NCI-H2196 treated with DMSO at 0.1 percent for 48 hours (cell line): ENCODE measurements at regions not wholly inside any gene's neighbourhood (a gene's known extent, or its start where the extent isn't known, plus 50 kb on each side); places are given as distances from the start of the nearest gene placed in this dataset.

Experiments used
- DNase-seq: peaks from one replicate; lab custom pipeline; 2025; ENCODE audit not compliant: unreplicated experiment; lab: John Stamatoyannopoulos, UW

DNA sequence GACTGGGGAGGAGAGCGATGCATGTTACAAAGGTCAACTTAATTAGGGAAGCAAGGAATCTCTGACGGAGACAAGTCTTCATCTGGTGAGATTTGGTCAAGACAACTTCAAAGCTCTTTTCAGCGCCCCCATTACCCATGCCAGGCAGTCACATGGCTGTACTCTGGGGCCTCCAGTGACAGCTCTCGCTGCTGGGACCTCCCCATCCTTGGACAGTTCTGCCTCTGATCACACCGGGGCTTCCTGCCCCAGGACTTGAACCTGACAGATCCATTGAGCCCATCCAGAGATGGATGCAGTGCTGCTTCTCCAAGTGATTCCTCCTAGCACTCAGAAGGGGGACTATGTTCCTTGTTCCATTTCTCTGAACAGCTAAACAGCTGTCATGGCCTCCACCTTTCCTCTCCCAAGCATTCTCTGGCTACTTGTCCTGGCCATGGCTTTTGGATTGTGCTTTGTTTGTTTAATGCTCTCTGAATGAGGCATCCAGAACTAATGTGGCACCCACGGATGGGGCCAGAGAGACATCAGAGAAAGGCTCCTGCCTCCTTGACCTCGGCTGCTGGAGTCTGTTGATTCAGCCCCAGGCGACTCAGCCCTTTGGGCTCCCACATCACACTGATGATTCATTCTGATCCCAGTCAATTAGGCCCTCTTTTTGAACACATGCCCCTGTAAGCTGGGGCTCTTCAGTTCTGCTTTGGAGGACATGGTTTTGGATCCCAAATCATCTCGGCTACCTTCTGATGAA lies 122.1 kb upstream of the ADAMTS16 start:
- DNase-seq = no peak

DNA sequence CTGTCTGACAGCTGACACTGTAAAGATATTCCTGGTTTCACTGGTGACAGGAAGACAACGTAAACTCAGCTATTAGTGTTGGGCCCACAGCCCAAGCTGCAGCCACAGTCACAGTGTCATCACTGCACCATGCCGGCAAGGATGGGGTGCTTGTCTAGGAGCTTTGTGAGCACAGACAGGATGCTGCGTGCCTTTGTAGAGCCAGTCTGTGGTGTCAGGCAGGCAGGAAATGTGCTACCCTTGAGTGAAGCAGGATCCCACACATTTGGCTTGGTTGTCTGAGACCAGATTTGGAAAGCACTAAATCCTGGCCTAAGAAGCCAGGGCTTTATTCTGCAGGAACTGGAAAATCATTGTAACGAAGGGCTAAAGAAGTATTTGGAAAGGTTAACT lies 121.6 kb upstream of the ADAMTS16 start:
- DNase-seq = no peak

DNA sequence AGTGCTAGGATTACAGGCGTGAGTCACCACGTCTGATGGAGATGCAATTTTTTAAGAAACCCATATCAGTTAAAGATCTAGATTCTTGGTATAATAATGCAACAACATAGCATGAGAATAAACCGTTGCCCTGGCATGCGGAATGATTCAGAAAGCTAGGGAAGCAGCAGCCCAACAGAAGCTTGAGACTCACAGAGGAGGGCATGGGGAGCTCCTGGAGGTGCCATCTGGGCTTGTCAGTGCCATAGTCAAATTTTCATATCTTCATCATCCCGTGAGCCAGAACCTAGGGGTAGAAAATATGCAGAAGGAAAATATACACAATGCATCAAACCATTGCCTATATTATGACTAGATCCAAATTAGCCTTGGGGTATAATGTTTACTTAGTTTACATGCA lies 118.7 kb upstream of the ADAMTS16 start:
- no peak for DNase-seq

DNA sequence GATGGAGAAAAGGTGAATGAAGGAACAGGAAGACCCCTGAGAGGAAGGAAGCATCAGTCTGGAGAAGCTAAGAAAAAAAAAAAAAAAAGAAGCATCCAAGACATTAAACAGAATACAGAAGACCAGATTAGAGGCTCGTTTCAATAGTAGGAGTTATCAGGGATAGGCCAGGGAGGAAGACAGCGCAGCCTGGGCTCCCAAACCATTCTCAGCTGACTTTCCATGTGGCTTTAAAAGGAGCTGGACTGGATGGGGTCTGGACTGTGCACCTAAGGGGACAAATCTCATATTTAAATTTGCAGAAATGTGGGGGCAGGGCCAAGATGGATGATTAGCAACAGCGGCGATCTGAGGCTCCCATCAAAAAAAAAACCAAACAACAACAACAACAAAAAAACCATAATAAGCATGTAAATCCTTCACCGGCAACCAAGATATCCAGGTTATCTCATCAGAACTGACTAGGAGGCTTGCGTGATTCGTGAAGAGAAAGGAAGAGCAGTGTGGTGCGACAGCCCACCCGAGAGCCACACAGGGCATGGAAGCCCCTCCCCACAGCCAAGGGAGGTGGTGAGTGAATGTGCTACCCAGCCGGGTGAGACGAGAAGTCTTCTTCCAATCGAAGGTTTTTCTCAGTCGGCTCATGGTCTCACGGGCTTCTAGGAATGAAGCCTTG lies 114.9 kb upstream of the ADAMTS16 start:
- no peak for DNase-seq

DNA sequence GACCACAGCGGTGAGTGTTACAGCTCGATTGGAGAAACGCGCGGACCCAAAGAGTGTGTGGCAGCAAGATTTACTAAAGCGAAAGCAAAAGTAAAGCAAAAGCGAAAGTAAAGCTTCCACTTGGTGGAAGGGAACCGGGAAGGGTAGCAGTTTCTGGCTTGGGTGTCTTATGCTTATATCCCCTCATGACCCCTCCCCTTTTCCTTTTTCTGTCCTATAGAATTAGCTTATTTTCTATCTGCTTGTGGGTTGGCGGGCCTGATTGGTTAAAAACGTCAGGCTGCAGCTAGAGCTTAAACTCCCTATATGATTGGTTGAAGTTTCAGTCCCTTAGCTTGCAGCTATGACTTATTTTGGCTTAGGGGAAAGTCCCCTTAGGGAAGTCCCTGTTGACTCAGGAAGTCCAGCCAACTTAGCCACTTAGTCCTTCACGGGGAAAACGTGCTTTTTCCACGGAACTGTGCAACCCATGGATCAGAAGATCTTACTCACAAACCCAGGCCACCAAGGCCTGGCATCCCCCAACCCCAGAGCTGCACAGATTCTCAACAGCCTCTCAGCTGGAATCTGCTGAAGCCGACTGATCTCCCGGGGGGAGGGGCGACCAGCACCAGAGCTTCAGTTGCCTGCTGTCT lies 114.2 kb upstream of the ADAMTS16 start:
- no peak for DNase-seq

DNA sequence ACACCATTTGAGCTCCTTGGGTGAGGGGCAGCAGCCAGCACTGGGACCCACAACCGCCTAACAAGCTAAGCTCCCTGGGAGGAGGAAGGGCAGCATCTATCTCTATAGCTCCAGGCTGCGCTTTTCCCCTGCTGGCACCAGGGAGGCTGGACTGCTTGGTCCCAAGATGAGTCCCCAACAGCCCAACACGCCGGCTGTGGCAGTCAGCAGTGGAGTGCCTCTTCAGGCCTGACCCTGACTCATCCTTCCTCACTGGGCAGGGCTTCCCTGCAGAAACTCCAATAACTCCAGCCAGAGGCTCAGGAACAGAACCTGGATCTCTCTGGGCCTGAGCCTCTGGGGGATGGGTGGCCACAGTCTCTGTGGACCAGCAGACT lies 113.7 kb upstream of the ADAMTS16 start:
- DNase-seq = no peak

DNA sequence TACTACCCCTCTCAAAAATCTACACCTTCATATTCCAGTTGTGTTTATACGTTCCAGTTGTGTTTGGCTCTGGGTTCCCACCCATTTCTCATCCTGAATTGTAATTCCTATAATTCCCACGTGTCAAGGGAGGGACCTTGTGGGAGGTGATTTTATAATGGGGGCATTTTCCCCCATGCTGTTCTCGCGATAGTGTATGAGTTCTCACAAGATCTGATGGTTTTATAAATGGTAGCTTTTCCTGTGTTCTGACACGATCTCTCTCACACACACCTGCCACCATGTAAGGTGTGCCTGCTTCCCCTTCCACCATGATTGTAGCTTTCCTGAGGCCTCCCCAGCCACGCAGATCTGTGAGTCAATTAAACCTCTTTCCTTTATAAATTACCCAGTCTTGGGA lies 108.5 kb upstream of the ADAMTS16 start:
- DNase-seq = no peak

DNA sequence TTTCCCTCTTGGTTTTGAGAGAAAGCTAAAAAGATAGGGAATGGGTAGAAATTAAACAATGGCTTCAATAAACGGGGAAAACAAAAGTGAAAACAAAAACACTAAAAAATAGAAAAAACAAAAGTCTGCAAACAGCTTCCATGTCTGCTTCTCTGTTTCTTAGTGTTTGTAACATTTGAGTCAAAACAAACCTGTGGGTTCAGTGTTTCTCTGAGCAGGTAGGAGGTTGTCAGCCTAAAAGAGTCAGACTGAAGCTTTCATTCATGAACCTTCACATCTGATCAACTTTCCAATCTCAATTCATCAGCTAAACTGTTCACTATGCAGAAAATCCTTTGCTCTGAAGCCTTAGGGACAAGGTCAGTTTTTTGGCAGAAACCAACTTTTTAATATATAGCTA lies 102.5 kb upstream of the ADAMTS16 start:
- DNase-seq = no peak

DNA sequence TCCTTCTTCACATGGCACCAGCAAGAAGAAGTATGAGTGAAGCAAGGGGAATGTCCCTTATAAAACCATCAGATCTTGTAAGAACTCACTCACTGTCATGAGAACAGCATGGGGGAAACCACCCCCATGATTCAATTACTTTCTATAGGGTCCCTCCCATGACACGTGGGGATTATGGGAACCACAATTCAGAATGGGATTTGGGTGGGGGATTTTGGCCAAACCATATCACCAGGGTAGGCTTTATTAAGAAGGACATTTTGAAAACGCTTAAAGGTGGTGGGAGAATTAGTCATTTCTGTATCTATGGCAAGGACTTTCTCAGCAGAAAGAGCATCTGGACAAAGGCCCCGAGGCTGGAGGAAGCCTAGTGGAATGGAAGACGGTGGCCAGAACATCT lies 100.2 kb upstream of the ADAMTS16 start:
- DNase-seq = no peak

DNA sequence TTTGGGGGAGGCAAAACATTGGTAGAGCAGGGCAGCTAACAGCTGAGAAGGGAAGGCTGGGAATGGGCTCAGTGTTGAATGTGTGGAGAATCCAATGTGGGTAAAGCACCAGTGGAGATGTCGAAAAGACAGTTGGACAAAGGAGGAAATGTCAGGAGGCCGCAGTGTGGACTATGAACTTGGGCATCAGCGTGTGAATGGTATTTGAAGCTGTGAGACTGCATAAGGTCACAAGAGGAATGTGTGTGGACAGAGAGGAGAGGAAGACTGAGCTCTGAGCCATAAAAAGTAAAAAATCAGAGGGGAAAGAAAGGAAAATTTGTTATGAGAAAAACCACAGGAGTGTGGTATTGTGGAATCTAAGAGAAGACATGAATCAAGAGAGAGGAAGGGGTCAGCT lies 99.4 kb upstream of the ADAMTS16 start:
- no peak for DNase-seq

DNA sequence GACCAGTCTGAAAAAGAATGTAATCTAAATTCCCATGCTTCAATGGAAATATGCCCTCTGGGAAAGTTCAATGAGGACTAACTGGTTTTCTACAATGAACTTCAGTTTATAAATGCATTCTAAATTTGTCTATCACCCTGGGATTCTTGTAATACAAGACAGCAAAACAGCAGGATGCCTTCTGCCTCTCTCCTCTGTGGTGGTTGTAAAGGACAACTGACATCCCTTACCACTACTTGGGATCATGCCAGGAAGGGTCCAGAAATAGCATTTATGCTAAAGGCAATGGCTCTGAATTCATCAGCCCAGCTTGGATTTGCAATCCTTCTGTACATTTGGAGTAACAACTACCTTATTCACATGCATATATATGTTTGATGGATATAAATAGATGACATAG lies 97.3 kb upstream of the ADAMTS16 start:
- no peak for DNase-seq

DNA sequence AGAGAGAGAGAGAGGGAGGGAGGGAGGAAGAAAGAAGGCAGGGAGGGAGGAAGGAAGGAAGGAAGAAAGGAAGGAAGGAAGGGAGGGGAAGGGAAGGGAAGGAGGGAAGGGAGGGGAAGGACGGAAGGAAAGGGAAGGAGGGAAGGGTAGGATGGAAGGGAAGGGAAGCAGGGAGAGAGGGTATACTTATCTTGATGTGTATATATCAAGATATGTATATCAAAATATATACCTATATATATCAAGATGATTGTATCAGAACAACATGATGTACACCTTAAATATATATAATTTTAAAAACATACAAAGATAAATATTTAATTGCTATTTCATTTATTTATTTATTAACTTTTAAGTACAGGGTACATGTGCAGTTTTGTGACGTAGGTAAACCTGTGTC lies 96.8 kb upstream of the ADAMTS16 start:
- no peak for DNase-seq

DNA sequence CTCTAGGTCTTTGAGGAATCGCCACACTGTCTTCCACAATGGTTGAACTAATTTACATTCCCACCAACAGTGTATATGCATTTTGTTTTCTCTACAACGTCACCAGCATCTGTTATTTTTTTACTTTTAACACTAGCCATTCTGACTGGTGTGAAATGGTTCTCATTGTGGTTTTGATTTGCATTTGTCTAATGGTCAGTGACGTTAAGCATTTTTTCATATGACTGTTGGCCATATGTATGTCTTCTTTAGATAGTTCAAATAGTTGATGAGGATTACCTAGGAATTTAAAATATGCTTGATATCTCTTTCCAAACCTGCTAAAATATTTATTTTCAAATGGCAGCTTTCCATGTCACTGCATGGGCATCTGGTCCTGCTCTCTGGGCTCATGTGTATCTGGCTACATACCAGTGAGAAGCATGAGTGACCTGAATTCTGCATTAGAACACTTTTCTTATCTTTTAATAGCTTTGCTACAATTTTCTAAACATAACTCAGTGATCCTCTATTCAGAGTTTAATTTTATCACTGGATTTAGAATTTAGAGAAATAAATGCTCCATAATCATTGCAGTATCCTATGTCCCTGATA lies 95.8 kb upstream of the ADAMTS16 start:
- no peak for DNase-seq

DNA sequence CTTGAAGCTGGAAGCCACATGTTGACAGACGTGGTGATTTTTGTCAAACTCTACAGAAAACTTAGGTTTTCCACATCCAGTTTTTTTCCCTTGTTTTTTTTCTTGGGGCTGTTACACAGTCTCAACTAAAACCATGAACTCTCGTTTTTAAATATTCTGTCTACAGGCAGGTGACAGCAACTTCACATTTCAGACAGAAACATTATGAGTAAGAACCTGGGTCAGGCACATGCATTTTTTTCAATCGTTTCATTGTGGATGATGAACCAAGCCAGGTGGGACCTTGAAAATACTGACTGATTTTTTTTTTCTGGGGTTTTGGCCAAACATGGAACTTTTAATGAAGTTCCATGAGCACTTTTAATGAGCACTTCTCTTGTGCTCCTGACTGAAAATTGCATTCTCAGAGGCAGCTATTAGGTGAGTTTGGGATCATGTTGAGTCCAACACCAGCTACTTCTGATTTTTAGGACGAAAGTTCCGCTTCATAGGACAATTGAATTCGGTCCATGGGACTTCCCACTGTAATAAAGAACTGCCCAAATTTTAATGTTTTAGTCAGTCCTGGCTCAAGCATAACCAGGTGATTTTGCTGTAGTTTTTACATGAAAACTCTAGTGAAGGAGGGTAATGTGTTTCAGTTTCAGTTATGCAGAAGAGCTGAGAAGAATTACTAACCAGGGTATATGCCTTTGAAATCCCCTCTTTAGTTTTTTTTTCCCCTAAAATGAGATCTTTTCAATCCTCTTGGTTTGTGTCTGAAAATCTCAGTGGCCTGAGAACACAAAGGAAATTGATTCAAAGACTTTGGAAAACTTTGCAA lies 93.2 kb upstream of the ADAMTS16 start:
- DNase-seq = no peak

DNA sequence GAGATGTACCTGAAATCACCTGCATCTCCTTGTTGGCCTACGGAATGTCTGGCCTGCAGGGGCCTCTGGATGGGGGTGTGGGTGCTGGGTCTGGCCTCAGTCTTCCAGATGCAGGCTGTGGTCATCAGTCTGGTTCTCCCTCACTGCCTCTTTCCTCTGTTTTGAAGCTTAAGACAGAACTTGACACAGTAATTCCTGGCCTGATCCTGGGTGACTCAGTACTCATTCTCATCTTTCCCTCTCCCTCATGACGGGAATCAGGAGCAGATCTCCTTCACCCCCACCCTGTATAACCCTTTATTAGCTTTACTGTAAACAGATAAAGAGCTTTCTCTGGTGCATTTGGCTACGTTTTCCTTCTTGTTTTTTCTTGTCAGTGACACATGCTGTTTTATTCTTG lies 89.3 kb upstream of the ADAMTS16 start:
- DNase-seq = no peak

DNA sequence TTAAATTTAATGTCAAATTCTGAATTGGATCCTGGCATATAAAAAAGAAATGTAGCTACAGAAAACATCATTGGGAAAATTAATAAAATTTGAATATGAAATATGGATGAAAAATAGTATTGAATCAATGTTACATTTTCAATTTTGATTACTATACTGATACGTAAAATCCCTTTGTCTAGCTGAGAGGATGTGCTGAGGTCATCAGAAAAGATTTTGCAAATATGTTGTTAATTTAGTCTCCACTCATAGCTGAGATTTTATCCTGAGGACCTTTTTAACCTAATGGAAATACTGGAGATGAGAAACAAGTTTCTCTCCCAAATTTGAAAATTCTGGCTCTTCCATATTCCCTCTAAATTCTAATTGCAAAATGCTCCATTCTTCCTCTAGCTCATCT lies 84.4 kb upstream of the ADAMTS16 start:
- DNase-seq = no peak

DNA sequence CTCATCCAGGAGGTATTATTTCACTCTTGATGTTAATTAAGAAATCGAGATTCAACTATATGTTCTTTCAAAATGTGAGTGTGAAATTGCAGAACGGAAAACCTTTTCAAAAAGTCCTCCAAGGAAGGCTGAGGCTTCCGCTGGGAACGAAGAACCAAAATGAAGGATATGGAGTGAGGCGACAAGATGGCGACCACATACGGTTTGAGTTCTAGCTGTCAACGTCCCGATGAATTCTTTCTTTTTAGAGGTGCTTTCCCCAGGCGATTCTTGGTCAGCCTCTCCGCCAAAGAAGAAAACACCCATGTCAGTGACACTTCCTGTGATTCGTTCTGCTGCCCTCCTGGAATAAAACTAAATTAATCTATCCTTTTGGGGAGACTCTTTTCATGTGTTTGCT lies 78.3 kb upstream of the ADAMTS16 start:
- no peak for DNase-seq

DNA sequence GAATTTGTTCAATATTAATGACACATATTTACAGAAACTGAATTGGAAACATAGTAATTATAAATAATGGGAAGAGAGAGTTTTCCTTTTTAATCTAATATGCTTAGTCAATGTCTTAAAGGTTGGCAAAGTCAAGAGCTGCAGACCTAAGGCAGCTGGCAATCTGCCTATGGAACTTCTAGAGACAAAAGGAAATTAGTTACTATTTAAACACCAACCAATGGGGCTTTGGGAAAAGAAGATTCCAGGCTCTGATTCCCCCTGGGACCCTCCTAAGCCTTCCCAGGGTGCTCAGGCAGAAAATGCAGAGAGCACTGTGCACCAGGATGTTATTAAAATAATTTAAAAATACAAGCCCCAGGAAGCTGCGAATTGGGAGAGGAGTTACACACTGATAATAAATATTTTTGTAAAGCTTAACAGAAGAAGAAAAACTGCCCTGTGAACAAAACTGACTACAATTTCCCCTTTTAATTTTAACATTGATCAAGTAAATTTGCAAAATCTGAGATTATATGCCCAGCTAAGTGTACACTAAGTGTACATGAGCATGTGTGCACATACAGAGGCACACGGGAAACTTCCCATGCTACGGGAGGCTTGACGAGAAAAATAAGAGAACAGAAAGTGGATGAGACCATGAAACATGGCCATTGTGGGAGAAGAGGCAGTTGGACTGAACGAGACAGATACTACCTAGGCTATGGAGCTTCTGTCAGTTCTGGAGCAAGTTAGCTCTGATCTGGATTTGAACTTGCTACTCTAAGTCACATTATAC lies 77.4 kb upstream of the ADAMTS16 start:
- DNase-seq = no peak

DNA sequence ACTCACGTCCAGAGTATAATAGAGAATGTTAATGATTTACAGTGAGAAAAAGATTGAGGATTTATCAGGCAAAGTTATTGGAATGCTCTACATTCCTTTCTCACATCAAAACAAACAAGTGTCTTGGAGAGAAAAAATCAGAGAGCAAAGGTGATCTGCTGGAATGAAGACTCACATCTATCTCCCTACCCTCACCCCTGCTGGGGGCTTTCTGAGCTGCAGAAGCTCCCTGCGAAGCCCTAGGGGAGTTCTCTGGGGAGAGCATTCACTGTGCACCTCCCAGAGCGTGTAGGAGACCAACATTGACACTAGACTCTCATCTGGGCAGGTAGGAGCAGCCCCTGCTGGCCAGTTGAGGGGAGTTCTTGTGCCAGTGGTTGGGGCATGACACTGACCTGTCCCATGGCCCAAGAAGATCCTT lies 76.6 kb upstream of the ADAMTS16 start:
- DNase-seq = no peak

DNA sequence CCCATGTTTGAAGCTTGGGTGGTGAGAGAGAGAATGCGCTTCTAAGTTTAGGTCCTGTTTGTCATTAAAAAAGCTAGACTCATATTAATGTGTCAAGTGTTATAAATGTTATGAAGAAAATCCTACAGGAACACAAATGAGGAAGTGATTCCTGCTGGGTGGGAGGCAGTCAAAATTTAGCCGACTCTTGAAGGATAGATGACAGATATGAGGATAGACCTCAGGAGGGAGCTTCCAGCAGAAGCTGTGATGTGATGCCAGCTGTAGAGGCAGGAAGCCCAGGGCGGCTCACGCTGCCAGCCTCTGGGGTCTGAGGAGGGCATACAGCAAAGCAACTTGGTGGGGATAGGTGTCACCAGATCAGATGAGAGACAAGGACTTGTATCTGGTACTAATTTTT lies 74.7 kb upstream of the ADAMTS16 start:
- no peak for DNase-seq
